OCI-LY7 (cell line): ENCODE measurements at regions not wholly inside any gene's neighbourhood (a gene's known extent, or its start where the extent isn't known, plus 50 kb on each side); places are given as distances from the start of the nearest gene placed in this dataset.

ENCODE experiments used
- BruUV-seq: library from RNA; stranded (reverse); fragments of 400-500 nt; replicated peaks from 2 replicates; lab custom pipeline; 2021; lab: Mats Ljungman, UMichigan
- CTCF ChIA-PET: fragments of 300-600 bp; sonication (Branson Sonifier 250); formaldehyde crosslinking; loops from one replicate; lab custom pipeline; 2022; ENCODE audit warnings: antibody characterized with exemption; ENCODE audit not compliant: unreplicated experiment; lab: Charles Lee
- POLR2A ChIA-PET: fragments of 300-600 bp; sonication (Branson Sonifier 250); formaldehyde crosslinking; loops from one replicate; lab custom pipeline; 2022; ENCODE audit warnings: antibody characterized with exemption; lab: Charles Lee
- DNase-seq: peaks from one replicate; pipeline ENCODE4 v3.0.0-alpha.2; 2015; ENCODE audit warnings: low spot score
- H2AFZ ChIP-seq: fragments of 200-600 bp; sonication (generic), shearing (Covaris generic); 2 replicates; pipeline ENCODE4 v1.6.1; 2014; ENCODE audit warnings: mild to moderate bottlenecking, antibody characterized with exemption, low read length, moderate library complexity
- H3K27ac ChIP-seq: fragments of 200-600 bp; sonication (generic); 2 replicates; pipeline ENCODE4 v1.5.1; 2014; ENCODE audit warnings: mixed run types, low read depth, mild to moderate bottlenecking, moderate library complexity, low read length, inconsistent platforms; ENCODE audit not compliant: poor library complexity, severe bottlenecking
- H3K36me3 ChIP-seq: fragments of 200-600 bp; sonication (generic); 2 replicates; pipeline ENCODE4 v1.6.1; 2014; ENCODE audit warnings: mild to moderate bottlenecking, antibody characterized with exemption, low read length, moderate library complexity, mixed read lengths; ENCODE audit not compliant: insufficient read depth
- H3K4me1 ChIP-seq: fragments of 200-600 bp; sonication (generic); 2 replicates; pipeline ENCODE4 v1.5.1; 2014; ENCODE audit warnings: mild to moderate bottlenecking, low read length; ENCODE audit not compliant: insufficient read depth, poor library complexity, severe bottlenecking
- H3K4me2 ChIP-seq: fragments of 200-600 bp; sonication (generic); 2 replicates; pipeline ENCODE4 v1.6.1; 2014; ENCODE audit warnings: mild to moderate bottlenecking, low read length
- H3K4me3 ChIP-seq: fragments of 200-600 bp; sonication (generic); 2 replicates; pipeline ENCODE4 v1.5.1; 2014; ENCODE audit warnings: mild to moderate bottlenecking, low read depth, low read length; ENCODE audit not compliant: poor library complexity, severe bottlenecking
- H3K79me2 ChIP-seq: fragments of 200-600 bp; sonication (generic); 2 replicates; pipeline ENCODE4 v1.6.1; 2016; ENCODE audit warnings: low read depth, mild to moderate bottlenecking, low read length, moderate library complexity, mixed read lengths; ENCODE audit not compliant: insufficient read depth
- H3K9me2 ChIP-seq: fragments of 200-600 bp; sonication (generic); 2 replicates; pipeline ENCODE4 v1.6.1; 2016; ENCODE audit warnings: mild to moderate bottlenecking, low read length, mixed read lengths; ENCODE audit not compliant: insufficient read depth
- H3K9me3 ChIP-seq: fragments of 200-600 bp; sonication (generic); 2 replicates; pipeline ENCODE4 v1.6.1; 2014; ENCODE audit warnings: mild to moderate bottlenecking, mixed run types, low read length, mixed read lengths
- H4K20me1 ChIP-seq: fragments of 200-600 bp; sonication (generic); 2 replicates; pipeline ENCODE4 v1.6.1; 2014; ENCODE audit warnings: mild to moderate bottlenecking, antibody characterized with exemption, low read length, moderate library complexity, mixed read lengths; ENCODE audit not compliant: insufficient read depth
- CTCF ChIP-seq: fragments of 200-600 bp; sonication (generic); conservative IDR thresholded peaks from 2 replicates; pipeline ENCODE4 v1.5.1; 2014; ENCODE audit warnings: mild to moderate bottlenecking, antibody characterized with exemption, low read length, moderate library complexity, mixed read lengths
- EZH2phosphoT487 ChIP-seq: fragments of 200-600 bp; sonication (generic); IDR thresholded peaks from 2 replicates; pipeline ENCODE4 v1.6.1; 2018; ENCODE audit warnings: low read depth, borderline replicate concordance, mild to moderate bottlenecking, mixed run types, antibody characterized with exemption, low read length, moderate library complexity, mixed read lengths
- intact Hi-C: fragments of 100-400 bp; cut with micrococcal nuclease; formaldehyde crosslinking; loops from one replicate; pipeline ENCODE4 v1.10.0; 2022; ENCODE audit not compliant: unreplicated experiment

- intact Hi-C loops = no loop called here
- Histone ChIP-seq H3K36me3 (no peaks in the 10 kb centered on the region), H3K4me3 (no peak overlapping the region), H3K9me3 (no peaks in the 10 kb centered on the region), H2AFZ (no peak overlapping the region), H3K27ac (no peak overlapping the region), H3K4me2 (no peak overlapping the region), H3K9me2 (peaks cover 5% of the 10 kb centered on the region; the same call in 1 of the 2 replicates), H4K20me1 (no peaks in the 10 kb centered on the region), H3K79me2 (no peaks in the 10 kb centered on the region), H3K4me1 (no peaks in the 10 kb centered on the region)
- TF ChIP-seq EZH2phosphoT487 = no peak
- no peak for TF ChIP-seq CTCF
- CTCF ChIA-PET = no interaction called here
- BruUV-seq = no TSS peak
- POLR2A ChIA-PET = no interaction called here
- no peak for DNase-seq
Measured at GRCh38 chr6:19427548-19427947, 409.6 kb upstream of the ID4 start.

DNA sequence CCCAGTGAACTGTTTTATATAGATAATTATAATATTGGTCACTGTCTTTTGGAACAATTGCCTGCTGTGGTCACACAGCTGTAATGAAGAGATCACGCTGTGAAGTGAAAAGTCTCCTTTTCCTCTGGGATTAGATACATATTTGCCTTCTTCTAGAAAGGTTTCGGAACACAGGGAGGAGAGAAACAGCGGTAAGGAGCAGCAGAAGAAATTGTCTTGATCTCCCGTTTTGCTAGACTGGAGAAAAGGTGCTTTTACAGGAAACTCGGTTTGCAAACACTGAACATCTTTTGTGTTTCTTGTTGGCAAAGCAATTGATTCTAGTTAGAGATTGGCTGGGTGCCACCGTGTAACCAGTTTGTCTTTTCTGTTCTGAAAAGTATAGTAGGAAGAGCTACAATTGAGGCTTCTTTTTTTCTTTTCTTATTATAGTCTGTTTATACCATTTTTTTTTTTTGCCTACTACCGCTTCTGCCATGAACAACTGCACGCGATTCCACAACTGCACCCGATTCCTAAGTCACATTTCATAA lies 404.1 kb upstream of the ID4 start:
- H3K9me2 ChIP-seq = no peaks in the 10 kb centered on the region
- ChIA-PET CTCF (no interaction called here), POLR2A (interaction anchor here (0.7 kb wide), 1 partner anchor 554 kb away, joined by 3 read pairs; no protein-coding TSS in a partner anchor)
- no peaks in the 10 kb centered on the region for H4K20me1 ChIP-seq
- H3K9me3 ChIP-seq = no peaks in the 10 kb centered on the region
- no peak for DNase-seq
- no peaks in the 10 kb centered on the region for H3K4me1 ChIP-seq
- intact Hi-C loops = no loop called here
- no peaks in the 10 kb centered on the region for H3K79me2 ChIP-seq
- TF ChIP-seq CTCF = no peak
- TF ChIP-seq EZH2phosphoT487 = no peak
- H3K4me2 ChIP-seq = no peak overlapping the region
- no peak overlapping the region for H3K27ac ChIP-seq
- H3K36me3 ChIP-seq = no peaks in the 10 kb centered on the region
- H2AFZ ChIP-seq = no peak overlapping the region; the same call in 1 of the 2 replicates
- no TSS peak for BruUV-seq
- H3K4me3 ChIP-seq = no peak overlapping the region

GRCh38 chr6:19434065-19434464 lies 403.1 kb upstream of the ID4 start:
- Histone ChIP-seq H2AFZ (no peak overlapping the region), H3K27ac (no peak overlapping the region), H3K4me2 (no peak overlapping the region), H3K9me2 (no peaks in the 10 kb centered on the region), H3K4me3 (no peak overlapping the region), H3K79me2 (no peaks in the 10 kb centered on the region), H3K4me1 (no peaks in the 10 kb centered on the region), H3K36me3 (no peaks in the 10 kb centered on the region), H4K20me1 (no peaks in the 10 kb centered on the region), H3K9me3 (no peaks in the 10 kb centered on the region)
- ChIA-PET CTCF (no interaction called here), POLR2A (no interaction called here)
- DNase-seq = no peak
- TF ChIP-seq EZH2phosphoT487 (no peak), CTCF (no peak)
- no TSS peak for BruUV-seq
- intact Hi-C loops = no loop called here
